ENCODE measurements at regions not wholly inside any gene's neighbourhood (a gene's known extent, or its start where the extent isn't known, plus 50 kb on each side); places are given as distances from the start of the nearest gene placed in this dataset.

DNA sequence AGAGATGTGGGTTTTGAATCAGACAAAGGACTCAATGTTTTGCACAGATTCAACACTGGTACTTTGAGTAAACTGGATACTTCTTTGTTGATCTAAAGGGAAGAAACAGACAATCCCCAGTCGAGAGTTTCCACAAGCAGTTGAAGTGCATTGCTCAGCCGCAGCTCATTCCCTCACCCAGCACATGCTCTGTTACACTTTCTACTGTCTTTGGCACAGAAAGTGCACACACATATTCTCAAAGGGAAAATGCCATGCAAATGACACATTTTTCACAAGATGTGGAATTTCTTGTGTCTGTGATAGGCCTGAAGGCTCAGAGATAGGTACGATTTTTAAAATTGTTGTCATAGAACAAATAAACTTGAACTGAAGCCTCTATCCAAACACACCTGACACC lies 258.9 kb upstream of the TRIB2 start:
- TF ChIP-seq POLR2A (IDR thresholded peaks at IDR 0.05): no peak
- TF ChIP-seq, protein P1, sequence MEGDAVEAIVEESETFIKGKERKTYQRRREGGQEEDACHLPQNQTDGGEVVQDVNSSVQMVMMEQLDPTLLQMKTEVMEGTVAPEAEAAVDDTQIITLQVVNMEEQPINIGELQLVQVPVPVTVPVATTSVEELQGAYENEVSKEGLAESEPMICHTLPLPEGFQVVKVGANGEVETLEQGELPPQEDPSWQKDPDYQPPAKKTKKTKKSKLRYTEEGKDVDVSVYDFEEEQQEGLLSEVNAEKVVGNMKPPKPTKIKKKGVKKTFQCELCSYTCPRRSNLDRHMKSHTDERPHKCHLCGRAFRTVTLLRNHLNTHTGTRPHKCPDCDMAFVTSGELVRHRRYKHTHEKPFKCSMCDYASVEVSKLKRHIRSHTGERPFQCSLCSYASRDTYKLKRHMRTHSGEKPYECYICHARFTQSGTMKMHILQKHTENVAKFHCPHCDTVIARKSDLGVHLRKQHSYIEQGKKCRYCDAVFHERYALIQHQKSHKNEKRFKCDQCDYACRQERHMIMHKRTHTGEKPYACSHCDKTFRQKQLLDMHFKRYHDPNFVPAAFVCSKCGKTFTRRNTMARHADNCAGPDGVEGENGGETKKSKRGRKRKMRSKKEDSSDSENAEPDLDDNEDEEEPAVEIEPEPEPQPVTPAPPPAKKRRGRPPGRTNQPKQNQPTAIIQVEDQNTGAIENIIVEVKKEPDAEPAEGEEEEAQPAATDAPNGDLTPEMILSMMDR (IDR thresholded peaks at IDR 0.05): no peak

Measured in Peyer's patch (tissue), 4 donors.